Karpas-422 (cell line): ENCODE measurements at regions not wholly inside any gene's neighbourhood (a gene's known extent, or its start where the extent isn't known, plus 50 kb on each side); places are given as distances from the start of the nearest gene placed in this dataset.

Experiments
- DNase-seq: peaks from one replicate; pipeline ENCODE4 v3.0.0-alpha.2; 2015
- H2AFZ ChIP-seq: fragments of 200-600 bp; sonication (generic); 2 replicates; pipeline ENCODE4 v1.6.1; 2014; ENCODE audit warnings: antibody characterized with exemption, low read length, mixed read lengths
- H3K27ac ChIP-seq: fragments of 200-600 bp; sonication (generic); 2 replicates; pipeline ENCODE4 v1.5.1; 2014; ENCODE audit warnings: mild to moderate bottlenecking, low read length, moderate library complexity
- H3K27me3 ChIP-seq: fragments of 200-600 bp; sonication (generic); 2 replicates; pipeline ENCODE4 v1.6.1; 2014; ENCODE audit warnings: low read length, mixed read lengths
- H3K36me3 ChIP-seq: fragments of 200-600 bp; sonication (generic); 2 replicates; pipeline ENCODE4 v1.6.1; 2014; ENCODE audit warnings: low read length, mixed read lengths; ENCODE audit not compliant: insufficient read depth
- H3K4me1 ChIP-seq: fragments of 200-600 bp; sonication (generic); 2 replicates; pipeline ENCODE4 v1.6.1; 2014; ENCODE audit warnings: mild to moderate bottlenecking, low read length, mixed read lengths
- H3K4me2 ChIP-seq: fragments of 200-600 bp; sonication (generic); 2 replicates; pipeline ENCODE4 v1.6.1; 2014; ENCODE audit warnings: low read length, low read depth, mild to moderate bottlenecking; ENCODE audit not compliant: poor library complexity, severe bottlenecking
- H3K4me3 ChIP-seq: fragments of 200-600 bp; sonication (generic); 2 replicates; pipeline ENCODE4 v1.5.1; 2014; ENCODE audit warnings: mild to moderate bottlenecking, antibody characterized with exemption, low read length, mixed read lengths
- H3K79me2 ChIP-seq: fragments of 200-600 bp; sonication (generic); 2 replicates; pipeline ENCODE4 v1.6.1; 2014; ENCODE audit warnings: mild to moderate bottlenecking, low read length, mixed read lengths
- H3K9ac ChIP-seq: fragments of 200-600 bp; sonication (generic); 2 replicates; pipeline ENCODE4 v1.6.0; 2014; ENCODE audit warnings: low read length
- H3K9me2 ChIP-seq: fragments of 200-600 bp; sonication (generic), shearing (Covaris generic); replicated peaks from 2 replicates; pipeline ENCODE4 v1.6.0; 2014; ENCODE audit warnings: mild to moderate bottlenecking, low read length, moderate library complexity; ENCODE audit not compliant: insufficient read depth
- H3K9me3 ChIP-seq: fragments of 300-700, 200-600 bp; sonication (generic); 2 replicates; pipeline ENCODE4 v1.6.1; 2014; ENCODE audit warnings: low read length, mixed read lengths
- H4K20me1 ChIP-seq: fragments of 200-600 bp; sonication (generic); 2 replicates; pipeline ENCODE4 v1.6.1; 2014; ENCODE audit warnings: mild to moderate bottlenecking, antibody characterized with exemption, low read length, low read depth; ENCODE audit not compliant: insufficient read depth

- Histone ChIP-seq H3K27me3 (no peaks in the 10 kb centered on the region), H3K4me2 (no peak overlapping the region), H3K9ac (no peak overlapping the region), H3K4me1 (peaks cover 11% of the 10 kb centered on the region), H4K20me1 (no peaks in the 10 kb centered on the region), H3K9me2 (no peaks in the 10 kb centered on the region), H3K79me2 (no peaks in the 10 kb centered on the region), H3K36me3 (no peaks in the 10 kb centered on the region), H3K9me3 (no peaks in the 10 kb centered on the region), H3K27ac (no peak overlapping the region), H2AFZ (no peak overlapping the region), H3K4me3 (no peak overlapping the region)
- DNase-seq: no peak
Observed at GRCh38 chr10:130931256-130931655, 380.3 kb downstream of the TCERG1L start.

GRCh38 chr10:130932326-130933007, 379.1 kb downstream of the TCERG1L start:
- Histone ChIP-seq H3K9ac (no peak overlapping the region), H2AFZ (no peak overlapping the region), H3K4me3 (no peak overlapping the region), H3K4me1 (peaks cover 11% of the 10 kb centered on the region), H3K4me2 (no peak overlapping the region), H3K9me3 (no peaks in the 10 kb centered on the region), H3K36me3 (no peaks in the 10 kb centered on the region), H3K27me3 (no peaks in the 10 kb centered on the region), H3K27ac (no peak overlapping the region), H4K20me1 (no peaks in the 10 kb centered on the region), H3K79me2 (no peaks in the 10 kb centered on the region), H3K9me2 (no peaks in the 10 kb centered on the region)
- DNase-seq: no peak

GRCh38 chr10:130933008-130933390, 378.5 kb downstream of the TCERG1L start:
- H4K20me1 ChIP-seq: no peaks in the 10 kb centered on the region
- H3K4me3 ChIP-seq: no peak overlapping the region
- H3K27ac ChIP-seq: no peak overlapping the region
- H2AFZ ChIP-seq: no peak overlapping the region
- no peak for DNase-seq
- H3K36me3 ChIP-seq: no peaks in the 10 kb centered on the region
- no peak overlapping the region for H3K4me2 ChIP-seq
- no peaks in the 10 kb centered on the region for H3K9me2 ChIP-seq
- no peak overlapping the region for H3K9ac ChIP-seq
- no peaks in the 10 kb centered on the region for H3K27me3 ChIP-seq
- peaks cover 11% of the 10 kb centered on the region for H3K4me1 ChIP-seq
- H3K79me2 ChIP-seq: no peaks in the 10 kb centered on the region
- no peaks in the 10 kb centered on the region for H3K9me3 ChIP-seq

- Histone ChIP-seq H3K27ac (no peak overlapping the region), H3K4me2 (no peak overlapping the region), H3K9me3 (no peaks in the 10 kb centered on the region), H2AFZ (no peak overlapping the region), H3K27me3 (no peaks in the 10 kb centered on the region), H3K4me1 (peaks cover 17% of the 10 kb centered on the region), H3K9me2 (no peaks in the 10 kb centered on the region), H3K4me3 (no peak overlapping the region), H3K36me3 (no peaks in the 10 kb centered on the region), H3K9ac (no peak overlapping the region), H4K20me1 (no peaks in the 10 kb centered on the region), H3K79me2 (no peaks in the 10 kb centered on the region)
- peak; percentile 73 for DNase-seq
Observed at GRCh38 chr10:130934293-130935127, 377.0 kb downstream of the TCERG1L start.

GRCh38 chr10:130935128-130935439, 376.4 kb downstream of the TCERG1L start:
- H4K20me1 ChIP-seq: no peaks in the 10 kb centered on the region
- no peaks in the 10 kb centered on the region for H3K79me2 ChIP-seq
- H3K9ac ChIP-seq: no peak overlapping the region
- H3K4me3 ChIP-seq: no peak overlapping the region
- DNase-seq: no peak
- H3K4me2 ChIP-seq: no peak overlapping the region
- H3K27me3 ChIP-seq: no peaks in the 10 kb centered on the region
- H2AFZ ChIP-seq: no peak overlapping the region
- H3K9me2 ChIP-seq: no peaks in the 10 kb centered on the region
- H3K4me1 ChIP-seq: peaks cover 17% of the 10 kb centered on the region
- no peaks in the 10 kb centered on the region for H3K36me3 ChIP-seq
- H3K9me3 ChIP-seq: no peaks in the 10 kb centered on the region
- H3K27ac ChIP-seq: no peak overlapping the region

- Histone ChIP-seq H3K36me3 (no peaks in the 10 kb centered on the region), H2AFZ (no peak overlapping the region), H3K9ac (no peak overlapping the region), H3K9me2 (no peaks in the 10 kb centered on the region), H3K4me2 (no peak overlapping the region), H3K4me3 (no peak overlapping the region), H3K79me2 (no peaks in the 10 kb centered on the region), H4K20me1 (no peaks in the 10 kb centered on the region), H3K9me3 (no peaks in the 10 kb centered on the region), H3K4me1 (peaks cover 17% of the 10 kb centered on the region), H3K27me3 (no peaks in the 10 kb centered on the region), H3K27ac (no peak overlapping the region)
- no peak for DNase-seq
Observed at GRCh38 chr10:130935897-130936550, 375.5 kb downstream of the TCERG1L start.

GRCh38 chr10:130936851-130937250, 374.7 kb downstream of the TCERG1L start:
- Histone ChIP-seq H3K79me2 (no peaks in the 10 kb centered on the region), H3K4me2 (no peak overlapping the region), H3K9me3 (no peaks in the 10 kb centered on the region), H3K4me3 (no peak overlapping the region), H3K36me3 (no peaks in the 10 kb centered on the region), H3K27ac (no peak overlapping the region), H3K9me2 (no peaks in the 10 kb centered on the region), H3K4me1 (peaks cover 17% of the 10 kb centered on the region), H3K27me3 (no peaks in the 10 kb centered on the region), H4K20me1 (no peaks in the 10 kb centered on the region), H2AFZ (no peak overlapping the region), H3K9ac (no peak overlapping the region)
- DNase-seq: no peak

GRCh38 chr10:130938051-130938450, 373.5 kb downstream of the TCERG1L start:
- Histone ChIP-seq H3K9me3 (no peaks in the 10 kb centered on the region), H3K9ac (no peak overlapping the region), H3K4me1 (peaks cover 17% of the 10 kb centered on the region), H3K4me3 (no peak overlapping the region), H3K36me3 (no peaks in the 10 kb centered on the region), H2AFZ (no peak overlapping the region), H3K79me2 (no peaks in the 10 kb centered on the region), H4K20me1 (no peaks in the 10 kb centered on the region), H3K9me2 (no peaks in the 10 kb centered on the region), H3K27ac (no peak overlapping the region), H3K27me3 (no peaks in the 10 kb centered on the region), H3K4me2 (no peak overlapping the region)
- DNase-seq: no peak
